H9 (cell line): ENCODE measurements at regions not wholly inside any gene's neighbourhood (a gene's known extent, or its start where the extent isn't known, plus 50 kb on each side); places are given as distances from the start of the nearest gene placed in this dataset.

Experiments used
- DNase-seq: peaks from one replicate; pipeline ENCODE4 v3.0.0-alpha.2; 2017
- H2AFZ ChIP-seq: one replicate; pipeline ENCODE4 v1.6.1; 2013; ENCODE audit warnings: mild to moderate bottlenecking, low read length, control low read depth, moderate library complexity
- H2AK5ac ChIP-seq: 2 replicates; pipeline ENCODE4 v1.6.1; 2013; ENCODE audit warnings: low read length, control low read depth, mixed read lengths; ENCODE audit not compliant: insufficient read length
- H2BK120ac ChIP-seq: one replicate; pipeline ENCODE4 v1.6.1; 2013; ENCODE audit warnings: low read depth, mild to moderate bottlenecking, low read length, control low read depth, inconsistent platforms; ENCODE audit not compliant: poor library complexity, severe bottlenecking
- H2BK12ac ChIP-seq: 2 replicates; pipeline ENCODE4 v1.6.1; 2013; ENCODE audit warnings: low read length, control low read depth, mixed read lengths, low read depth; ENCODE audit not compliant: insufficient read length
- H2BK15ac ChIP-seq: 2 replicates; pipeline ENCODE4 v1.6.1; 2013; ENCODE audit warnings: low read depth, low read length, control low read depth
- H2BK20ac ChIP-seq: one replicate; pipeline ENCODE4 v1.6.1; 2013; ENCODE audit warnings: low read depth, mild to moderate bottlenecking, low read length, control low read depth, inconsistent platforms; ENCODE audit not compliant: poor library complexity, severe bottlenecking
- H2BK5ac ChIP-seq: 2 replicates; pipeline ENCODE4 v1.6.1; 2013; ENCODE audit warnings: low read length, control low read depth, mixed read lengths; ENCODE audit not compliant: insufficient read length
- H3K14ac ChIP-seq: 2 replicates; pipeline ENCODE4 v1.6.1; 2013; ENCODE audit warnings: low read length, control low read depth; ENCODE audit not compliant: insufficient read depth
- H3K18ac ChIP-seq: 2 replicates; pipeline ENCODE4 v1.6.1; 2013; ENCODE audit warnings: low read depth, mild to moderate bottlenecking, mixed read lengths, low read length, control low read depth; ENCODE audit not compliant: insufficient read length
- H3K23ac ChIP-seq: 2 replicates; pipeline ENCODE4 v1.6.1; 2013; ENCODE audit warnings: low read length, control low read depth, mixed read lengths, low read depth; ENCODE audit not compliant: insufficient read length
- H3K23me2 ChIP-seq: 2 replicates; pipeline ENCODE4 v1.6.1; 2013; ENCODE audit warnings: low read depth, mild to moderate bottlenecking, mixed read lengths, low read length, control low read depth; ENCODE audit not compliant: insufficient read length, poor library complexity, severe bottlenecking
- H3K27ac ChIP-seq: 2 replicates; pipeline ENCODE4 v1.5.1; 2013; ENCODE audit warnings: low read length, control low read depth, mixed read lengths, low read depth; ENCODE audit not compliant: insufficient read length
- H3K27me3 ChIP-seq: 2 replicates; pipeline ENCODE4 v1.6.1; 2013; ENCODE audit warnings: low read length, control low read depth, inconsistent platforms; ENCODE audit not compliant: insufficient read depth
- H3K4ac ChIP-seq: 2 replicates; pipeline ENCODE4 v1.6.1; 2013; ENCODE audit warnings: low read depth, mild to moderate bottlenecking, control low read depth, inconsistent platforms, low read length, moderate library complexity
- H3K4me1 ChIP-seq: 2 replicates; pipeline ENCODE4 v1.6.1; 2013; ENCODE audit warnings: low read length, control low read depth, inconsistent platforms; ENCODE audit not compliant: insufficient read depth
- H3K4me2 ChIP-seq: 2 replicates; pipeline ENCODE4 v1.6.1; 2013; ENCODE audit warnings: low read length, control low read depth, mixed read lengths; ENCODE audit not compliant: insufficient read length, insufficient read depth
- H3K56ac ChIP-seq: 2 replicates; pipeline ENCODE4 v1.6.1; 2013; ENCODE audit warnings: low read depth, mild to moderate bottlenecking, mixed read lengths, low read length, control low read depth; ENCODE audit not compliant: insufficient read length
- H3K79me1 ChIP-seq: 2 replicates; pipeline ENCODE4 v1.6.1; 2013; ENCODE audit warnings: low read depth, mild to moderate bottlenecking, moderate library complexity, low read length, control low read depth, inconsistent platforms; ENCODE audit not compliant: insufficient read depth, poor library complexity, severe bottlenecking
- H3K79me2 ChIP-seq: 2 replicates; pipeline ENCODE4 v1.6.1; 2013; ENCODE audit warnings: low read length, control low read depth, inconsistent platforms; ENCODE audit not compliant: insufficient read depth
- H3K9ac ChIP-seq: 2 replicates; pipeline ENCODE4 v1.6.1; 2013; ENCODE audit warnings: low read length, control low read depth, mixed read lengths; ENCODE audit not compliant: insufficient read length; ENCODE audit errors: extremely low read depth
- H3K9me3 ChIP-seq: one replicate; pipeline ENCODE4 v1.6.1; 2013; ENCODE audit warnings: low read depth, low read length, inconsistent platforms; ENCODE audit not compliant: control insufficient read depth
- H3T11ph ChIP-seq: one replicate; pipeline ENCODE4 v1.6.1; 2013; ENCODE audit warnings: mild to moderate bottlenecking, low read length, control low read depth, inconsistent platforms
- H4K20me1 ChIP-seq: one replicate; pipeline ENCODE4 v1.6.1; 2013; ENCODE audit not compliant: control insufficient read depth, insufficient read length, insufficient read depth
- H4K5ac ChIP-seq: 2 replicates; pipeline ENCODE4 v1.6.1; 2013; ENCODE audit warnings: low read depth, mild to moderate bottlenecking, mixed read lengths, low read length, control low read depth; ENCODE audit not compliant: insufficient read length
- H4K8ac ChIP-seq: replicated peaks from 2 replicates; pipeline ENCODE4 v1.6.1; 2013; ENCODE audit warnings: low read length, control low read depth, mixed read lengths, low read depth; ENCODE audit not compliant: insufficient read length
- H4K91ac ChIP-seq: 2 replicates; pipeline ENCODE4 v1.6.1; 2013; ENCODE audit warnings: low read depth, mild to moderate bottlenecking, moderate library complexity, mixed read lengths, low read length, control low read depth; ENCODE audit not compliant: insufficient read length
- H3K27ac Mint-ChIP-seq, 3 experiments: 2 replicates in 2 of 3; 3 replicates in 1 of 3; pipeline ENCODE4 v1.8.0; 2020 to 2021; ENCODE audit warnings: mixed read lengths in 3 of 3, mild to moderate bottlenecking in 1 of 3, moderate library complexity in 1 of 3
- H3K27me3 Mint-ChIP-seq: 2 replicates; pipeline ENCODE4 v1.8.0; 2021; ENCODE audit warnings: low read depth, mild to moderate bottlenecking, moderate library complexity, mixed read lengths
- H3K36me3 Mint-ChIP-seq, 3 experiments: 2 replicates in 2 of 3; 3 replicates in 1 of 3; pipeline ENCODE4 v1.8.0; 2020 to 2021; ENCODE audit warnings: low read depth in 3 of 3, mixed read lengths in 3 of 3; ENCODE audit not compliant: insufficient read depth in 1 of 3
- H3K4me1 Mint-ChIP-seq, 2 experiments: 2 replicates each; pipeline ENCODE4 v1.8.0; 2020; ENCODE audit warnings: mixed read lengths in 2 of 2
- H3K4me3 Mint-ChIP-seq, 2 experiments: 2 replicates in 1 of 2; 3 replicates in 1 of 2; pipeline ENCODE4 v1.8.0; 2020 to 2021; ENCODE audit warnings: mild to moderate bottlenecking in 2 of 2, mixed read lengths in 2 of 2, moderate library complexity in 1 of 2
- H3K9me3 Mint-ChIP-seq, 2 experiments: 2 replicates in 1 of 2; 3 replicates in 1 of 2; pipeline ENCODE4 v1.8.0; 2020; ENCODE audit warnings: mild to moderate bottlenecking in 2 of 2, mixed read lengths in 2 of 2, moderate library complexity in 1 of 2
- WGBS: extraction: QIAGEN DNeasy Blood & Tissue Kit; methylation state at CpG from one replicate; pipeline ENCODE4 v1.1.7; 2013; ENCODE audit warnings: missing lambda C conversion rate, low lambda C conversion rate, mixed read lengths; ENCODE audit not compliant: insufficient read length; ENCODE audit errors: extremely low coverage; 5-methylcytosine and 5-hydroxymethylcytosine counted together
- TF ChIP-seq, protein P1 (sequence below): fragments of 200-600 bp; sonication (generic); conservative IDR thresholded peaks from 3 replicates; pipeline ENCODE4 v1.8.0; 2021; ENCODE audit warnings: antibody characterized with exemption, mild to moderate bottlenecking

GRCh38 chr1:198915327-198916231, 276.7 kb downstream of the PTPRC start:
- H2AFZ ChIP-seq = no peak overlapping the region
- TF ChIP-seq, protein P1, sequence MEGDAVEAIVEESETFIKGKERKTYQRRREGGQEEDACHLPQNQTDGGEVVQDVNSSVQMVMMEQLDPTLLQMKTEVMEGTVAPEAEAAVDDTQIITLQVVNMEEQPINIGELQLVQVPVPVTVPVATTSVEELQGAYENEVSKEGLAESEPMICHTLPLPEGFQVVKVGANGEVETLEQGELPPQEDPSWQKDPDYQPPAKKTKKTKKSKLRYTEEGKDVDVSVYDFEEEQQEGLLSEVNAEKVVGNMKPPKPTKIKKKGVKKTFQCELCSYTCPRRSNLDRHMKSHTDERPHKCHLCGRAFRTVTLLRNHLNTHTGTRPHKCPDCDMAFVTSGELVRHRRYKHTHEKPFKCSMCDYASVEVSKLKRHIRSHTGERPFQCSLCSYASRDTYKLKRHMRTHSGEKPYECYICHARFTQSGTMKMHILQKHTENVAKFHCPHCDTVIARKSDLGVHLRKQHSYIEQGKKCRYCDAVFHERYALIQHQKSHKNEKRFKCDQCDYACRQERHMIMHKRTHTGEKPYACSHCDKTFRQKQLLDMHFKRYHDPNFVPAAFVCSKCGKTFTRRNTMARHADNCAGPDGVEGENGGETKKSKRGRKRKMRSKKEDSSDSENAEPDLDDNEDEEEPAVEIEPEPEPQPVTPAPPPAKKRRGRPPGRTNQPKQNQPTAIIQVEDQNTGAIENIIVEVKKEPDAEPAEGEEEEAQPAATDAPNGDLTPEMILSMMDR = no peak
- H3K56ac ChIP-seq = no peak overlapping the region
- H3K4me2 ChIP-seq = no peak overlapping the region
- H3K9me3 ChIP-seq = no peaks in the 10 kb centered on the region
- no peaks in the 10 kb centered on the region for H4K20me1 ChIP-seq
- no peak for DNase-seq
- no peak overlapping the region for H2BK120ac ChIP-seq
- no peak overlapping the region for H4K91ac ChIP-seq
- H2BK15ac ChIP-seq = no peak overlapping the region
- no peak overlapping the region for H3K9ac ChIP-seq
- H3K27me3 ChIP-seq = no peaks in the 10 kb centered on the region
- no peaks in the 10 kb centered on the region for H3K4me1 ChIP-seq
- no peak overlapping the region for H2AK5ac ChIP-seq
- no peak overlapping the region for H4K8ac ChIP-seq
- no peaks in the 10 kb centered on the region for H3K23me2 ChIP-seq
- no peak overlapping the region for H3K27ac ChIP-seq
- H3K36me3 Mint-ChIP-seq = no peaks in the 10 kb centered on the region
- no peaks in the 10 kb centered on the region for H3K9me3 Mint-ChIP-seq
- H3K23ac ChIP-seq = no peak overlapping the region
- no peak overlapping the region for H3K4ac ChIP-seq
- no peak overlapping the region for H2BK12ac ChIP-seq
- H3K4me1 Mint-ChIP-seq = peaks cover 3% of the 10 kb centered on the region in 2 experiments
- no peaks in the 10 kb centered on the region for H3K27me3 Mint-ChIP-seq
- H3K18ac ChIP-seq = no peak overlapping the region
- H3K79me2 ChIP-seq = no peaks in the 10 kb centered on the region
- no peak overlapping the region for H2BK20ac ChIP-seq
- H3K79me1 ChIP-seq = no peaks in the 10 kb centered on the region
- WGBS = no CpG with 5 or more reads among the region's 3 CpGs
- H3T11ph ChIP-seq = no peak overlapping the region
- H3K14ac ChIP-seq = no peak overlapping the region
- H3K4me3 Mint-ChIP-seq = no peak overlapping the region
- no peak overlapping the region; a peak in 1 of 7 replicates for H3K27ac Mint-ChIP-seq
- no peak overlapping the region for H2BK5ac ChIP-seq
- no peak overlapping the region for H4K5ac ChIP-seq
